Activated B cell treated with CpG ODN at 0.5 μM for 24 hours (primary cell): ENCODE measurements at regions not wholly inside any gene's neighbourhood (a gene's known extent, or its start where the extent isn't known, plus 50 kb on each side); places are given as distances from the start of the nearest gene placed in this dataset.
"Not testable (repeated sequence)": the region's sequence is repeated elsewhere in the genome, so short reads cannot be mapped to it uniquely, and the experiment has no call there.

Source experiments
- ATAC-seq: fragments of 200-7000 bp; cut with Tn5 transposase; one replicate; pipeline ENCODE4 v1.10.0; 2021; ENCODE audit warnings: low read depth, mild to moderate bottlenecking, moderate library complexity
- CTCF ChIA-PET: fragments of 350-600 bp; sonication (Branson Sonifier 250); formaldehyde crosslinking; loops from one replicate; lab custom pipeline; 2021; ENCODE audit warnings: antibody characterized with exemption; lab: Charles Lee
- POLR2A ChIA-PET: fragments of 350-600 bp; sonication (Branson Sonifier 250); formaldehyde crosslinking; loops from one replicate; lab custom pipeline; 2021; ENCODE audit warnings: antibody characterized with exemption; lab: Charles Lee
- DNase-seq: peaks from one replicate; pipeline ENCODE4 v3.0.0; 2022
- H3K27ac Mint-ChIP-seq: one replicate; pipeline ENCODE4 v1.8.0; 2020; ENCODE audit warnings: mixed read lengths
- H3K27me3 Mint-ChIP-seq: one replicate; pipeline ENCODE4 v1.8.0; 2021; ENCODE audit warnings: mixed read lengths
- H3K36me3 Mint-ChIP-seq: one replicate; pipeline ENCODE4 v1.8.0; 2021; ENCODE audit warnings: low read depth, mixed read lengths
- H3K4me1 Mint-ChIP-seq: one replicate; pipeline ENCODE4 v1.8.0; 2021; ENCODE audit warnings: mixed read lengths
- H3K4me3 Mint-ChIP-seq: one replicate; pipeline ENCODE4 v1.8.0; 2020; ENCODE audit warnings: mild to moderate bottlenecking, mixed read lengths
- H3K9me3 Mint-ChIP-seq: one replicate; pipeline ENCODE4 v1.8.0; 2020; ENCODE audit warnings: mixed read lengths
- CTCF ChIP-seq: fragments of 200-600 bp; IDR thresholded peaks from one replicate; pipeline ENCODE4 v1.8.0; 2022; ENCODE audit warnings: antibody characterized with exemption, mild to moderate bottlenecking
- intact Hi-C: fragments of 100-400 bp; cut with micrococcal nuclease; formaldehyde crosslinking; loops from one replicate; pipeline ENCODE4 v1.15.1; 2024

- no peak overlapping the region for H3K27ac Mint-ChIP-seq
- TF ChIP-seq CTCF, result no peak
- H3K27me3 Mint-ChIP-seq, result no peaks in the 10 kb centered on the region
- H3K4me3 Mint-ChIP-seq, result no peak overlapping the region
- no peaks in the 10 kb centered on the region for H3K36me3 Mint-ChIP-seq
- H3K4me1 Mint-ChIP-seq, result no peaks in the 10 kb centered on the region
- H3K9me3 Mint-ChIP-seq, result peaks cover 11% of the 10 kb centered on the region
- CTCF ChIA-PET, result no interaction called here
- DNase-seq (no peak), ATAC-seq (no peak)
- POLR2A ChIA-PET, result no interaction called here
- intact Hi-C loops, result no loop called here
Measured at GRCh38 chr3:21234933-21235332, 516.1 kb downstream of the ZNF385D start.

- H3K27ac Mint-ChIP-seq, result no peak overlapping the region
- intact Hi-C loops, result no loop called here
- no peak for DNase-seq
- no peak for ATAC-seq
- H3K36me3 Mint-ChIP-seq, result no peaks in the 10 kb centered on the region
- ChIA-PET CTCF (no interaction called here), POLR2A (no interaction called here)
- H3K4me1 Mint-ChIP-seq, result no peaks in the 10 kb centered on the region
- H3K4me3 Mint-ChIP-seq, result no peak overlapping the region
- H3K27me3 Mint-ChIP-seq, result no peaks in the 10 kb centered on the region
- peaks cover 11% of the 10 kb centered on the region for H3K9me3 Mint-ChIP-seq
- no peak for TF ChIP-seq CTCF
Measured at GRCh38 chr3:21229426-21230135, 521.4 kb downstream of the ZNF385D start.

- H3K36me3 Mint-ChIP-seq, result no peaks in the 10 kb centered on the region
- ATAC-seq (no peak), DNase-seq (no peak)
- ChIA-PET CTCF (no interaction called here), POLR2A (no interaction called here)
- H3K27ac Mint-ChIP-seq, result no peak overlapping the region
- H3K4me3 Mint-ChIP-seq, result no peak overlapping the region
- no peak for TF ChIP-seq CTCF
- H3K4me1 Mint-ChIP-seq, result no peaks in the 10 kb centered on the region
- intact Hi-C loops, result no loop called here
- H3K27me3 Mint-ChIP-seq, result no peaks in the 10 kb centered on the region
- peaks cover 5% of the 10 kb centered on the region for H3K9me3 Mint-ChIP-seq
Measured at GRCh38 chr3:21226086-21226485, 524.9 kb downstream of the ZNF385D start.

GRCh38 chr3:21220944-21221343 is 530.1 kb downstream of the ZNF385D start:
- intact Hi-C loops, result no loop called here
- no peak for TF ChIP-seq CTCF
- ChIA-PET CTCF (no interaction called here), POLR2A (no interaction called here)
- Mint-ChIP-seq H3K4me3 (no peak overlapping the region), H3K9me3 (peaks cover 12% of the 10 kb centered on the region), H3K36me3 (no peaks in the 10 kb centered on the region), H3K4me1 (no peaks in the 10 kb centered on the region), H3K27ac (no peak overlapping the region), H3K27me3 (no peaks in the 10 kb centered on the region)
- DNase-seq, result no peak
- no peak for ATAC-seq

GRCh38 chr3:21216598-21216997 is 534.4 kb downstream of the ZNF385D start:
- peaks cover 20% of the 10 kb centered on the region for H3K9me3 Mint-ChIP-seq
- no peak for TF ChIP-seq CTCF
- no peak overlapping the region for H3K4me3 Mint-ChIP-seq
- intact Hi-C loops, result no loop called here
- no peaks in the 10 kb centered on the region for H3K27me3 Mint-ChIP-seq
- ATAC-seq, result no peak
- ChIA-PET CTCF (no interaction called here), POLR2A (no interaction called here)
- H3K4me1 Mint-ChIP-seq, result no peaks in the 10 kb centered on the region
- no peaks in the 10 kb centered on the region for H3K36me3 Mint-ChIP-seq
- DNase-seq, result no peak
- H3K27ac Mint-ChIP-seq, result no peak overlapping the region

- ATAC-seq, CTCF ChIA-PET, POLR2A ChIA-PET: not testable (repeated sequence)
Measured at GRCh38 chr3:21204122-21204521, 546.9 kb downstream of the ZNF385D start.

More at GRCh38 chr3:21204122-21204521, 546.9 kb downstream of the ZNF385D start:
- peaks cover 26% of the 10 kb centered on the region for H3K9me3 Mint-ChIP-seq
- H3K4me3 Mint-ChIP-seq, DNase-seq, H3K4me1 Mint-ChIP-seq, H3K27me3 Mint-ChIP-seq, intact Hi-C loops, H3K27ac Mint-ChIP-seq, H3K36me3 Mint-ChIP-seq: not testable (repeated sequence)
